HG02798 (cell line): ENCODE measurements at regions not wholly inside any gene's neighbourhood (a gene's known extent, or its start where the extent isn't known, plus 50 kb on each side); places are given as distances from the start of the nearest gene placed in this dataset.
"Not testable (repeated sequence)": the region's sequence is repeated elsewhere in the genome, so short reads cannot be mapped to it uniquely, and the experiment has no call there.

Experiments
- ATAC-seq: cut with Tn5 transposase; IDR thresholded peaks from one replicate; pipeline ENCODE4 v1.9.1; 2021; ENCODE audit warnings: mild to moderate bottlenecking; ENCODE audit not compliant: unreplicated experiment, poor library complexity

- ATAC-seq: no peak
Observed at GRCh38 chr4:3376266-3376665, 65.5 kb upstream of the HGFAC start.

GRCh38 chr4:3377557-3377956 lies 64.2 kb upstream of the HGFAC start:
- ATAC-seq: no peak

GRCh38 chr4:3380336-3380735 lies 61.4 kb upstream of the HGFAC start:
- not testable (repeated sequence) for ATAC-seq

- ATAC-seq: not testable (repeated sequence)
Observed at GRCh38 chr4:3381208-3381607, 60.6 kb upstream of the HGFAC start.

GRCh38 chr4:3382251-3382650 lies 59.5 kb upstream of the HGFAC start:
- ATAC-seq: no peak

- ATAC-seq: no peak
Observed at GRCh38 chr4:3384391-3384770, 57.4 kb upstream of the HGFAC start.

GRCh38 chr4:3384771-3385710 lies 56.7 kb upstream of the HGFAC start:
- ATAC-seq: no peak

GRCh38 chr4:3385711-3386420 lies 55.9 kb upstream of the HGFAC start:
- no peak for ATAC-seq

DNA sequence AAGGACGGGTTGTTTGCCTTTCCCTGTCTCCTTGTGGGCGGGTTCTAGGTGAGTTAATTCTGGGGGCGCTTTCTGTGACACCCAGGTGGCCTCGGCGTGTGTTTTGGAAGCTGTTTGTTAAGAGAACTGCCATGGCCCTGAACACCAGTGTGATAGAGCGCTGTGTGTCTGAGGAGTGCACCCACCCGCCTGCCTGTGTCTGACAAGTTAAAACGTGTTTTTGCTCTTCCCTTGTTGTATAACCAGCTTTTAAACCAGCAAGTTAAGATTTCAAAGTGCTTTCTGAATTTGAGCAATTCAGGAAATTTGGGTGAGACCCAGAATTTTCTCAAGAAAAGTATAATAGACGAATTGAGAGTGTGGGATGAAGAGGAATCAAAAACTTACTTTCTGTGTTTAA lies 55.2 kb upstream of the HGFAC start:
- ATAC-seq: no peak

GRCh38 chr4:3387154-3387942 lies 54.4 kb upstream of the HGFAC start:
- peak; percentile 49 for ATAC-seq

DNA sequence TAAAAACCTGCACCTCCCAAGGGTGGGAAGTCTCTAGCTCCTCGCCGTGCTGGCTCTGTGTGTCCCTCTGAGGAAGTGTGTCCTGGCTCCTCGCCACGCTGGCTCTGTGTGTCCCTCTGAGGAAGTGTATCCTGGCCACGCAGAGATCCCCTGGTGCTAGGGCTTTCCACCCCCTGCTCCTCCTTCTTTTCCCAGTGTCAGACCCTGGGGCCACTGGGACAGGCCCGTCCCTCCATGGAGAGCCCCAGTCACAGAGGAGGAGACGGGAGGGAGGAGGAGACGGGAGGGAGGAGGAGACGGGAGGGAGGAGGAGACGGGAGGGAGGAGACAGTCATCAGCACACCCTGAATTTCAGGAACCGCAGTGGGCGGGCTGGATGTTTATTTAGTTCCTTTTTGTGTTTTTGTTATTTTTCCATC lies 53.8 kb upstream of the HGFAC start:
- ATAC-seq: peak; percentile 38

DNA sequence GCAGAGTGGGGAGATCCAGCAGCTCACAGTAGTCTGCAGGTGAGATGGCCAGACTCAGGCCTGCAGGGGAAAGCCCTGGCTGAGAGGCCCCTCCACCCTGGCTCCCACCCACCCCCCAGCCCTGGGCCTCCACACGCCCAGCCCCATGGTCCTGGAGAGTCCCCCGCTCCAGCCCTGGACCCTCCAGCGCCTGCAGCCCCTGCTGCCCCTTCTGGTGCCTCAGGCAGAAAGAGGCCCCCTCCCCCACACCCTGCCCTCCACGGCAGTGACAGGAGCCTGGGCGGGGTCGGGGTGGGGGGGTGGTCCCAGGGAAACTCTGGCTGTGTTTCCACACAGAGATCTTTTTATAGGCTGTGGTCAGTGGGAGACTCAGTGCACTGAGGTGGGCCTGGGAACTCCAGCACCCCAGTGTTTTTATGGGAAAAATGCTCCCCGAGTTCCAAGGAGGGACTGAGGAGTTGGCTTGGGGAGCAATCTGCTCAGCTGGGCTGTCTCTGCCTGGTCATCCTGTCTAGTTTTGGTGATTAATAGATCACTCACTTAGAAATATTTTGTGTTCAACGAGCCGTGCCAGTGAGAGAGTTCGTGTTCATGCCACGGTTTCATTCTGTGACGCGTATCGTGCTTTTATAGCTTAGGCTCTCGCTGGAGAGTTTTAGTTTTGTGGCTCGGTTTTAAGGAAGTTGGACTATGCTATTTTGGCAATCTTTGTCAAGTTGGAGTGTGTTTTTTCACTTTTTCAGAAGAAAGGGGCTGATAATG lies 53.1 kb upstream of the HGFAC start:
- ATAC-seq: peak; percentile 39

DNA sequence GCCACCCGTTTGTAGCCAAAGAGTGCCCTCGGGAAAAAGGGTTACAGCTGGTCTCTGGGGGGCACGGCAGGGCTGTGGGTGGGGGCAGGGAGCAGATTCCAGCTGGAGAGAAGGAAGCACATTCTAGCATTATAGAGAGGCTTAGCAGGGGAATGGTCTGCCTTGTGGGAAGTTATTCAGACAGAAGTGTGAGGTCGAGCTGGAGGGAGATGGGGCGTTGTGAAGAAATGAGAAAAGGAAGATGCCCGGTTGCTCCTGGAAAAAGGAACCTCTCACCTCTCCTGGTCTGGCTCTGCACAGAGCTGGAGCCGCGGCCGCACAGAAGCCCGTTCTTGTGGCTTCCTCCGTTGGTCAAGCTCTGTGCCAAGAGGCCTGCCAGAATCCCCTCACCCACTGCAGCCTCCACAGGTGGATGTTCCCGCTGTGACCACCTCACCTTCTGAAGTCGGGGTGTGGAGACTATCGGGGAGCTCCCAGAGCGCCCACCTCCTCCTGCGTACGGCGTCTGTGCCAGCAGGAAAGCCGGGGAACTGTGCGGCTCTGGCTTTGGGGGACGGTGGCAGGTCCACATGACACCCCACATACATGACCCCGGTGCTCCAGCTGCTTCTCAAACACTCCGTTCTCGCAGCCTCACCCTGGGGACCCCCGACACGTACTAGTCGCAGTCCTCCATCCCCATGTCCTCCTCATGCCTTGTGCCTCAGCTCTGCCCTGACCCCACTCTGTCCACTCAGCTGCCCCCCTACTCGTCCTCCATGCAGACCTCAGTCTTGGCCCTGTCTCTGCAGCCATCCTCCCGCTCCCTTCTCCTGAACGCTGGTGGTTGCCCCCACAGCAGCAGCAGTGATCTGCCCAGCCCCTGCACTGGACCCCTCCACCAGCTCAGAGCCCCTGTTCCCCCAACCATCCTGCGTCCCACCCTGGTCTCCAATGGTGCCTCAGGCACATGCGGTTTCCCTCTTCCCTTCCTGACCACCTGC lies 52.2 kb upstream of the HGFAC start:
- no peak for ATAC-seq

GRCh38 chr4:3390288-3390811 lies 51.4 kb upstream of the HGFAC start:
- ATAC-seq: no peak

DNA sequence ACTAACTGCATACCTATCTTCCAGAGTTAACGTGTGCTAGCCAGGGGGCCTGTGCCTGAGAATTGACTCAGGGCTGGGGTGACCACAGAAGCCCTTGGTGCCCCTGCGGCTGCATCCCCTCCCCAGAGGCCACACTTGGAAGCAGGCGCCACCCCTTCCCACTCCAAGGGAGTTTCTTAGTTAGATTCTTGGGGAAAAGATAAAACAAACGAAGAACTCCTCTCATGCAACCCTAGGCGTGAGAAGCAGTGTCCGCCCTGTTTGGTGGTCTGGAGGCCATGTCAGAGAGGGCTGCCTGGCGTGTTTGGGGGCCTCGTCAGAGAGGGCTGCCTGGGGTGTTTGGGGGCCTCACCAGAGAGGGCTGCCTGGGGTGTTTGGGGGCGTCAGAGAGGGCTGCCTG lies 50.3 kb upstream of the HGFAC start:
- ATAC-seq: no peak
